Lower leg skin (tissue), 4 donors: ENCODE measurements at regions not wholly inside any gene's neighbourhood (a gene's known extent, or its start where the extent isn't known, plus 50 kb on each side); places are given as distances from the start of the nearest gene placed in this dataset.
"Not testable (repeated sequence)": the region's sequence is repeated elsewhere in the genome, so short reads cannot be mapped to it uniquely, and the experiment has no call there.

Source experiments
- DNase-seq, 2 donors: peaks; one replicate each; pipeline ENCODE4 v3.0.0-alpha.2; 2019; ENCODE audit warnings: low spot score in 2 of 2
- H3K4me3 ChIP-seq: fragments of 200-600 bp; sonication (generic); 2 replicates; pipeline ENCODE4 v1.5.1; 2017; ENCODE audit warnings: mild to moderate bottlenecking, low read depth; ENCODE audit not compliant: poor library complexity, severe bottlenecking
- CTCF ChIP-seq, 3 donors: fragments of 450-650 bp; IDR thresholded peaks; one replicate each; pipeline ENCODE4 v1.5.1; 2016; ENCODE audit warnings: antibody characterized with exemption in 3 of 3, mild to moderate bottlenecking in 3 of 3, moderate library complexity in 2 of 3
- POLR2A ChIP-seq, 2 donors: fragments of 450-650 bp; IDR thresholded peaks; one replicate each; pipeline ENCODE4 v1.6.1; 2016 to 2017; ENCODE audit warnings: antibody characterized with exemption in 2 of 2, mild to moderate bottlenecking in 1 of 2, moderate library complexity in 1 of 2
- WGBS, 2 donors: methylation state at CpG; one replicate each; pipeline ENCODE4 v1.1.5; 2018; 5-methylcytosine and 5-hydroxymethylcytosine counted together
- intact Hi-C: fragments of 100-400 bp; cut with DNase I; formaldehyde crosslinking; loops from one replicate; pipeline ENCODE4 v1.15.0; 2023; ENCODE audit warnings: low total_unique reads

- 75 to 76% methylated on average over 4 of the region's 4 CpGs for WGBS, 2 donors
- DNase-seq = no peak
- no peak overlapping the region for H3K4me3 ChIP-seq
- TF ChIP-seq POLR2A (IDR thresholded peaks at IDR 0.05) (no peak), CTCF (IDR thresholded peaks at IDR 0.05) (no peak)
- intact Hi-C loops = no loop called here
These were observed 126.9 kb upstream of the RAP1B start for GRCh38 chr12:68483592-68484383.

DNA sequence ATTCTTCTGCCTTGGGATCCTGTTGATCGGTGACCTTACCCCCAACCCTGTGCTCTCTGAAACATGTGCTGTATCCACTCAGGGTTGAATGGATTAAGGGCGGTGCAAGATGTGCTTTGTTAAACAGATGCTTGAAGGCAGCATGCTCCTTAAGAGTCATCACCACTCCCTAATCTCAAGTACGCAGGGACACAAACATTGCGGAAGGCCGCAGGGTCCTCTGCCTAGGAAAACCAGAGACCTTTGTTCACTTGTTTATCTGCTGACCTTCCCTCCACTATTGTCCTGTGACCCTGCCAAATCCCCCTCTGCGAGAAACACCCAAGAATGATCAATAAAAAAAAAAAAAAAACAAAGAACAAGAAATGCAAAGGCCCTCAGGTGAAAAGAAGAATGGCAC lies 126.1 kb upstream of the RAP1B start:
- DNase-seq, H3K4me3 ChIP-seq, intact Hi-C loops: not testable (repeated sequence)
- 93 to 94% methylated on average over 6 of the region's 6 CpGs for WGBS, 2 donors

DNA sequence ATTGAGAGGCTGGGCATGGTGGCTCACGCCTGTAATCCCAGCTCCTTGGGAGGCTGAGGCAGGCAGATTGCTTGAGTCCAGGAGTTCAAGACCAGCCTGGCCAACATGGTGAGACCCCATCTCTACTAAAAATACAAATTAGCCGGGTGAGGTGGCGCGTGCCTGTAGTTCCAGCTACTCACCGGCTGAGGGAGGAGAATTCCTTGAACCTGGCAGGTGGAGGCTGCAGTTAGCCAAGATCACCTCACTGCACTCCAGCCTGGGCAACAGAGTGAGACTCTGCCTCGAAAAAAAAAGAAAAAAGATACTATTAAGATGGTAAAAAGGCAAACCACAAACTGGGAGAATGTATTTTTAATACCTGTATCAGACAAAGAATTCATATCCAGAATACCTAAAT lies 124.2 kb upstream of the RAP1B start:
- H3K4me3 ChIP-seq, intact Hi-C loops, DNase-seq: not testable (repeated sequence)
- 91 to 95% methylated on average over 6 of the region's 6 CpGs for WGBS, 2 donors

- DNase-seq = no peak
- intact Hi-C loops = no loop called here
- 86 to 90% methylated on average over 11 to 13 of the region's 13 CpGs for WGBS, 2 donors
- TF ChIP-seq POLR2A (IDR thresholded peaks at IDR 0.05) (no peak), CTCF (IDR thresholded peaks at IDR 0.05) (no peak)
- H3K4me3 ChIP-seq = no peak overlapping the region
These were observed 122.9 kb upstream of the RAP1B start for GRCh38 chr12:68487721-68488309.

DNA sequence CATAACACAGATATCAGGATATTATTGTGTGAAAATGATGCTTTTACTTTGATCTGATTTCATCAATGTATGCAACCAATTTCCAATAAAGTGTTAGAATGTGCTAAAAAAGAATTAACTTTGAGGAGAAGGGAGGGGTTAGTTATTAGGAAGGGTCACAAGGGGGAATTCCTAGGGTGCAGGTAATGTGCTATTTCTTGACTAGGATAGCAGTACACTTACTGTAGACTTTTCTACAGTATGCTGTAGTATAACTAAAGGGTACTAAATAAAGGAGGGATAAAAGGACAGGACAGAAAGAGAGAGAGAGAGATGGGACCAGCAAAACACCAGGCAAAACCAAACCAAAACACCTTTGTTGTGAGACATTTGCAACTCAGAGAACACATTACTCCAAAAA lies 121.4 kb upstream of the RAP1B start:
- no peak for DNase-seq
- TF ChIP-seq CTCF (IDR thresholded peaks at IDR 0.05) (no peak), POLR2A (IDR thresholded peaks at IDR 0.05) (no peak)
- intact Hi-C loops = no loop called here
- H3K4me3 ChIP-seq = no peak overlapping the region

DNA sequence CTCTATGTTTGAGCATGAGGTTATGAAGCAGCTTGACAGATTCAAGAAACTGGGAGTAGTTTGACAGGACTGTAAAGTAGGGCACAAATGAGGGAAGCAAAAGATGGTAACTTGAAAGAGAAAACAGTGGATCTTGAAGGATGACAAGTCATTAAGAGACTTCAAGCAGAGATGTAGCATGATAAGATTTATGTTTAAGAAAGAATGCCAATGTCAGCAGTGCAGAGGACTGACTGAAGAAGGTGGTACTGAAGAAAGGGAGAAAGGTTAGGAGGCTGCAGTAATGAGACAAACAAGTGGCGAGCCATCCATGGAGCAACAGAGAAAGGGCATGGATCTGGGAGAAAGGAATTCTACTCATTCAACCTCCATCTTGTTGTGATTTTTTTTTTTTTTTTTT lies 120.2 kb upstream of the RAP1B start:
- no peak for DNase-seq
- intact Hi-C loops = no loop called here
- WGBS, 2 donors = 76 to 84% methylated on average over 1 of the region's 1 CpG
- H3K4me3 ChIP-seq = no peak overlapping the region
- no peak for TF ChIP-seq CTCF (IDR thresholded peaks at IDR 0.05)
- no peak for TF ChIP-seq POLR2A (IDR thresholded peaks at IDR 0.05)
